HG03442 (cell line): ENCODE measurements at regions not wholly inside any gene's neighbourhood (a gene's known extent, or its start where the extent isn't known, plus 50 kb on each side); places are given as distances from the start of the nearest gene placed in this dataset.
"Not testable (repeated sequence)": the region's sequence is repeated elsewhere in the genome, so short reads cannot be mapped to it uniquely, and the experiment has no call there.

Experiments used
- ATAC-seq: cut with Tn5 transposase; IDR thresholded peaks from one replicate; pipeline ENCODE4 v1.9.1; 2021; ENCODE audit warnings: mild to moderate bottlenecking, moderate library complexity; ENCODE audit not compliant: unreplicated experiment

DNA sequence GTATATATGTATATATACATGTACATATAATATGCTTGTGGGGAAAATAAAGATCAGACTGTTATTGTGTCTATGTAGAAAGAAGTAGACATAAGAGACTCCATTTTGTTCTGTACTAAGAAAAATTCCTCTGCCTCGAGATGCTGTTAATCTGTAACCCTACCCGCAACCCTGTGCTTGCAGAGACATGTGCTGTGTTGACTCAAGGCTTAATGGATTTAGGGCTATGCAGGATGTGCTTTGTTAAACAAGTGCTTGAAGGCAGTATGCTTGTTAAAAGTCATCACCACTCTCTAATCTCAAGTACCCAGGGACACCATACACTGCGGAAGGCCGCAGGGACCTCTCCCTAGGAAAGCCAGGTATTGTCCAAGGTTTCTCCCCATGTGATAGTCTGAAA is 972.9 kb downstream of the GALC start:
- ATAC-seq: not testable (repeated sequence)

DNA sequence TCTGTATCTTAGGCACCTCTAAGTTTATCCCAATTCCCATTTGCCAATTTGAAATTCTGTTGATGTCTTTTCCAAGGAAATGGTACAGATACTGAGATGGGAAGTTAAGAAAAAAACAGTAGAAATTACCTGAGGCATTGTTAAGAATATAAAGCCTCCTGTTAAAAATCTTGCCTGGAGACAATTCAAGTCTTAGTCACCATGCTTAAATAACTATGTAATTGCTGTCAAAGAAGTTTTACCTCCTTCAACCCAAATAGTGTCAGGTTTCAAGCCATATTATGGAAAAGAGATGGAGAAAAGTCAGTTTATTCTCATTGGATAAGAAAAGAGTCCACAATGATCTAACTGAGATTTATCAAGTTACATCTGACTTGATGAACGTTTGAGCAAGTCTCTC is 974.7 kb downstream of the GALC start:
- no peak for ATAC-seq

GRCh38 chr14:87017335-87017734 is 975.6 kb downstream of the GALC start:
- no peak for ATAC-seq

GRCh38 chr14:87014856-87015255 is 978.1 kb downstream of the GALC start:
- no peak for ATAC-seq

GRCh38 chr14:87013583-87013982 is 979.4 kb downstream of the GALC start:
- ATAC-seq: no peak

GRCh38 chr14:87008965-87009364 is 984.0 kb downstream of the GALC start:
- no peak for ATAC-seq

DNA sequence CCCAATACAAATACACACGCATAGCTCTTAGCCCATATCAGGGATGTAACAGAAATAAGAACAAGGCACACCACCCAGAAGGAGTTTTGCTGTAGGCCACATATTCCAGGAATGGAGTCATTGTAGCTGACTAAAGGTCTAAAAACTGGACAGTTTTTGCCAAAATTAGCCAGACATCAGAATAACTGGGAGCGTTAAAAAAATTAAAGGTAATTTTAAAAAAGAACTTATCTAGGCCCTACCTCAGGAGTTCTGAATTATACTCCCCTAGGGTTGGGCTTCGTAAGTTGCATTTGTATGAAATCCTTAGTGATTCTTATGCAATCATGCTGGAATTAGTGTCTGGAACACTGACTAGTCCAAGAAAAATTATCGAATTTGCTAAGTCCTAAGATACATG is 987.7 kb downstream of the GALC start:
- ATAC-seq: no peak

GRCh38 chr14:87002776-87003175 is 990.2 kb downstream of the GALC start:
- no peak for ATAC-seq

- ATAC-seq: no peak
Observed at GRCh38 chr14:87001333-87001732, 991.6 kb downstream of the GALC start.

- no peak for ATAC-seq
Observed at GRCh38 chr14:87000081-87000480, 992.9 kb downstream of the GALC start.

GRCh38 chr14:86999036-86999435 is 993.9 kb downstream of the GALC start:
- ATAC-seq: no peak

GRCh38 chr14:86997271-86997670 is 995.7 kb downstream of the GALC start:
- no peak for ATAC-seq

- no peak for ATAC-seq
Observed at GRCh38 chr14:86990396-86990795, 1002.6 kb downstream of the GALC start.

GRCh38 chr14:86989285-86989684 is 1003.7 kb downstream of the GALC start:
- no peak for ATAC-seq

DNA sequence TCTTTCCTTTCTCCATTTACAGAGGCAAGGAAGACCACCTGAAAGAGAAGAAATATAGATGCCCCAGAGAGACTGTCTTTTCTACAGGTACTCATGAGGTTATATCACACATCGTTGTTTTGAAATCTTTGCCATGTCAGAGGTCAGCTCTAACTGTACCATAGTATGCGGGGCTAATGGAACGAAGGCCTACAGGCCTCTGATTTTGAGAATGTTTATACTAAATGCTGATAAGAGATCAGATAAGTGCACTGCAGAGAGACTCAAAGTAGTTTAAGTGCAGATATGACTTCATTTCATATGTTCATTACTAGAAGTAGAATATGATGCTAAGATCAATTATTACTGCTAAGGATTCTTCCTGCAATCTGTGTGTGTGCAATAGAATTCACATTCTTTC is 1005.0 kb downstream of the GALC start:
- no peak for ATAC-seq

- no peak for ATAC-seq
Observed at GRCh38 chr14:86973177-86973576, 1019.8 kb downstream of the GALC start.

DNA sequence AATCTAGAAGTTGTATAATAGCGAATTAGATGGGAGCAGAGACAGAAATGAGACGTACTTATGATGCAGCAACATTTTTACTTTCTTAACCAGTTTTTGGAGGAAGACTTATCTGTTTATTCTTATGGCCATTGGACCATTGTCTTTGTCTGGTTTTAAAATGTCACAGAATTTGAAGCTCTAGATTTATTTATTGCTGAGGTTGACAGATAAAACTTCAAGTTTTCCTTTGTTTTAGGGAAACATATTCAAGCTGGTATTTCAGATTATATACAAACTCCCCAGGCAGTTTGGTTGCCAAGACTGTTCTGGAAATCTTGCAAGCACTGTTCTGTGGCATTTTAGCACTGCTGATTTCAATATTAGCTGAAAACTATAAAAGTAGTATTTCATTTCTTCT is 1021.7 kb downstream of the GALC start:
- no peak for ATAC-seq

DNA sequence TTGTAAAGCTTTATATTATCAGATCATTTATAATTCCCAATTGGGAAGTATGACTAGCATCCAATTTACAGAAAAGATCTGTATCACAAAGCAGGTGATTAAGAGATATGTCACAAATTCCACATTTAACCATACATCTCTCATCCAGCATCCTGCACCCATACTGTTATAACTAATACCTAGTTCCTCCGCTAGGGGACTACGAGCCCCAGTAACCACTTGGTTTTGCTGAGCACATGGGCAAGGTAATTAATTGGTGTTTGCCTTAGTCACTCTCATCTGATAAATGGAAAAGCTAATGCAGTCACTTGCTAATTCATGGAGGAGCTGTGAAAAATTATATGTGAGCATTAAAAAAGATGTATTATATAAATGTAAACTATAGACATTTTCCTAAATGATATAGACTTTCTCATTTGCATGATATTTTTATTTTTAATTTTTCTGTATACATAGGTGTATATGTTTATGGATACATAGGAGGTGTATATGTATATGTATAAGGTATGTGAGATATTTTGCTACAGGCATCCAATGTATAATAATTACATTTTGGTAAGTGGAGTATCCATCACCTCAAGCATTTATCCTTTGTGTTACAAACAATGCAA is 1031.8 kb downstream of the GALC start:
- ATAC-seq: peak; percentile 69

GRCh38 chr14:86955771-86956354 is 1037.1 kb downstream of the GALC start:
- ATAC-seq: no peak

GRCh38 chr14:86954623-86955022 is 1038.4 kb downstream of the GALC start:
- no peak for ATAC-seq

DNA sequence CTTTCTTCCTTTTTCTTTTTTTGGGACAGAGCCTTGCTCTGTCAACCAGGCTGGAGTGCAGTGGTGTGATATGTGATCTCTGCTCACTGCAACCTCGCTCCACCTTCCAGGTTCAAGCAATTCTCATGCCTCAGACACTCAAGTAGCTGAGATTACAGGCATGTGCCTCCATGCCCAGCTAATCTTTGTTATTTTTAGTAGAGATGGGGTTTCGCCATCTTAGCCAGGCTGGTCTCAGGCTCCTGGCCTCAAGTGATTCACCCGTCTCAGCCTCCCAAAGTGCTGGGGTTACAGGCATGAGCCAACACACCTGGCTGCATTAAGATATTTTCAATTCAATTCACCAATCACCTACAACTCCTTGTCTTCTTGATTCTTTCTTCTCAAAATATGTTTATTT is 1046.5 kb downstream of the GALC start:
- no peak for ATAC-seq

DNA sequence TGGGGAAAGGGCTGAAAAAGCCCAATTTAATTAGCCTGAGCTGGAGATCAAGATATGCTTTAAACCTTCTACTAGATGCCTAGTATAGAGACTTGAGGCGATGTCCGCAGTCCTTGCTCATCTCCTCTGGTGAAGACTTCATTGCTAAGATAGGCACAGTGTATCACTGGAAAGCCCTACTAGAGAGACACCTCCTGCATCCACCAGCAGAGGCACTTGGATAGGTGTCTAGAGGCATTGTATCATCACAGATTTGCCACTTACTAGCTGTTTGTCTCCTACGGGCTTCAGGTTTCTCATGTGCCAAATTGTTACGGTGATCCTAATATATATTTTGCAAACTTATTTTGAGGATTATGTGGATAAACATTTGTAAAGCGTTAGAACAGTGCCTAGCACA is 1048.5 kb downstream of the GALC start:
- no peak for ATAC-seq
